Fibroblast of skin of back (primary cell): ENCODE measurements at regions not wholly inside any gene's neighbourhood (a gene's known extent, or its start where the extent isn't known, plus 50 kb on each side); places are given as distances from the start of the nearest gene placed in this dataset.
"Not testable (repeated sequence)": the region's sequence is repeated elsewhere in the genome, so short reads cannot be mapped to it uniquely, and the experiment has no call there.

Source experiments
- DNase-seq: peaks from one replicate; pipeline ENCODE4 v3.0.0-alpha.2; 2013

DNA sequence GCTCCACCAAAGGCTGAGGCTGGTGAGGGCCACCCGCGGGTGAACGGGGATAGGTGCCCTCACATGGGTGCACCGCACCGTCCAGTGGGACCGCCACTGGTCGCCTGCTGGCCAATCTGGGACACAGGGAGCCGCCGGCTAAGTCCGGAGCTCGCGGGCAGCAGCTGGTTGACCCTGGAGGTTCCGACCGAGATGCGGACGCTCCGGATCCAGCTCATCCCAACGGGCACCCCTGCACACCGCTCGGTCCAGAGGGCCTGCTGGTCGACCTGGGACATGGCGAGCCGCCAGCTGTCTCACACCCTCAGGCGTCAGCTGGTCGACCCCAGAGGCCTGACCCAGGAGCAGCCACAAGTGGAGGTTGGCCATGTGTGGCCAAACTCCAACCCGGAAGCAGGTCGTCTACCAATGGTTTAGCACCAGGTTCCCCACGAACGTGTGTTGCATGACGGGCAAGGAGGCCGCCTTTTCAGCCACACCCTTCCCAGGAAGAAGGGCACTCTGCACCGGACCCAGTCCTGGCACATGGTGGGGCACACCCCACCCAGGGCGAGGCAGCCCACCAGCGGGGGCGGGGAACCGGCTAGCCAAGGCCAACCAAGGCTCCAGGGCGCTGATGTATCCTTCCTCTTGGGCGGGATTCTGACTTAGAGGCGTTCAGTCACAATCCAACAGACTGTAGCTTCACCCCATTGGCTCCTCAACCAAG lies 746.0 kb upstream of the DEFB115 start:
- DNase-seq, result no peak

- peak; percentile 4 for DNase-seq
These were observed 744.3 kb upstream of the DEFB115 start for GRCh38 chr20:30513050-30513628.

- not testable (repeated sequence) for DNase-seq
These were observed 741.5 kb upstream of the DEFB115 start for GRCh38 chr20:30515915-30516314.

- DNase-seq, result not testable (repeated sequence)
These were observed 738.6 kb upstream of the DEFB115 start for GRCh38 chr20:30518906-30519305.

- not testable (repeated sequence) for DNase-seq
These were observed 735.6 kb upstream of the DEFB115 start for GRCh38 chr20:30521686-30522415.

DNA sequence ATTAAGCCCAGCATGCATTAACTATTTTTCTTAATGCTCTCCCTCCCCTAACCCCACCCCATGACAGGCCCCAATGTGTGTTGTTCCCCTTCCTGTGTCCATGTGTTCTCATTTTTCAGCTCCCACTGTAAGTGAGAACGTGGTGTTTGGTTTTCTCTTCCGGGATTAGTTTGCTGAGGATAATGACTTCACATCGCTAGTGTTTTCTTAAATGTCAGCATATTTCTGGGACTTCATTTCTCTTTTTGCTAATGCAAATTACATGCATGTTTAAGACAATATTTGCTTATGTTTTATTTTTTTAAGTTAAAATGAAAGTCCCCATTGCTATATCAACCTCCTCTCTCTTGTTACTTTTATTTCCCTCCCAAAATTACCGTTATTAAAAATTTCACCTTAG lies 733.3 kb upstream of the DEFB115 start:
- DNase-seq, result not testable (repeated sequence)

DNA sequence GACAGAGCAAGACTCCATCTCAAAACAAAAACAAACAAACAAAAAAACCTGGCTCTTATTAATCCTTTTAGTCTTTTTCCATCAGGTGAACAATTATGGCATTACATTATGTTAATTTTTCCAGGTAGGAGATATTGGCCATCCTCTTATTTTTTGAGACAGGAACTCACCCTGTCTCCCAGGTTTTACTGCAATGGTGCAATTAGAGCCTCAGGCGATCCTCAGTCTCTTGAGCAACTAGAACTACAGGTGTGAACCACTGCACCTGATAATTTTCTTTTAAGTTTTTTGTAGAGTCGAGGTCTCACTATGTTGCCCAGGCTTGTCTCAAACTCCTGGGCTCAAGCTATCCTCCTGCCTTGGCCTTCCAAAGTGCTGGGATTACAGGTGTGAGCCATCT lies 732.7 kb upstream of the DEFB115 start:
- not testable (repeated sequence) for DNase-seq

DNA sequence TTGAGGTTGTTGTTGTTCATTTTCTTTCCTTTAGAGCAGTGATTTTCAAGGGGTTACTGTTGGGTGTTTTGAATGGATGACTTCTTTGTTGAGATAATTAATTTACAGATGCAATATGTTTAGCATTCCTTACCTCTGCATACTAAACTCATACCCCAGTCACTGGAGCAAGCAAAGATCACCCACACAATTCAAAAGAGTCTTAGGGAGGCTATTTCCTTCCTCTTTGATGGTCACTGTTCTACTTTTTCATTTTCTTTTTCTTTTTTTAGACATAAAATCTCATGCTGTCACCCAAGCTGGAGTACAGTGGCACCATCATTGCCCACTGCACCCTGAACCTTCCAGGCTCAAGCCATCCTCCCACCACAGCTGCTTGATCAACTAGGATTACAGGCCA lies 723.8 kb upstream of the DEFB115 start:
- not testable (repeated sequence) for DNase-seq

- DNase-seq, result not testable (repeated sequence)
These were observed 720.0 kb upstream of the DEFB115 start for GRCh38 chr20:30537459-30537858.

- not testable (repeated sequence) for DNase-seq
These were observed 717.0 kb upstream of the DEFB115 start for GRCh38 chr20:30540330-30541069.

DNA sequence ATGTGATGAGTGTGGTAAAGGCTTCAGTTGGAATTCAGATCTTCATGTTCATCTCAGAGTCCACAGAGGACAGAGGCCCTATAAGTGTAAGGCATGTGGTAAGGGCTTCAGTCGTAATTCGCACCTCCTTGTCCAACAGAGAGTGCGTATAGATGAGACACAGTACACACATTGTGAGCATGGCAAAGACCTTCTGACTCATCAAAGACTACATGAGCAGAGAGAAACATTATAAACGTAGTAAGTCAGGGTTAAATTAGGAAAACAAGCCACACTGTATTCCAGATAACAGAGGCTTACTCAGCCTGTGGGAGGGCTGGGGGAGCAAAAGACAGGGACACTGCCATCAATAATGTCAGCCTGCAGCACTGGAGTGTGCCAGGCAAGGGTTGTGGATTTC lies 706.2 kb upstream of the DEFB115 start:
- not testable (repeated sequence) for DNase-seq

GRCh38 chr20:30556797-30557196 lies 700.7 kb upstream of the DEFB115 start:
- not testable (repeated sequence) for DNase-seq

- DNase-seq, result not testable (repeated sequence)
These were observed 692.4 kb upstream of the DEFB115 start for GRCh38 chr20:30565086-30565485.

GRCh38 chr20:30569867-30570266 lies 687.6 kb upstream of the DEFB115 start:
- not testable (repeated sequence) for DNase-seq

DNA sequence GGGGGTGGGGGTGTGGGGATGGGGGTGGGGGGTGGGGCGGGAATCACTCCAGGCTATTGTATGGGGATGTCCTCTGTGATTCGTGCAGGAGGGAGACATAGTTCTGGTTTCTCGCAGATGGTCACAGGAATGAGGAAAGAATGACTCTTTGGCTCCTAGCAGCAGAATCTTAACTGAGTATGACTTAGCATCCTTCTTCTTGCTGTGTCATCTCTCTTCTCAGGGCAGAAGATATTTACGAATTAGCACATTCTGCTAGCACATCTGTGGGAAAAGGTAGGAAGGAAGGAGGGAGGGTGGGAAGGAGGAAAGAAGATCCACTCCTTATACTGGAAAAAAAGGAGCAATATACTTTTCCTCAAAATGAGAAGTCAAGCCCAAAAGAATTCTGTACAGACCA lies 686.8 kb upstream of the DEFB115 start:
- not testable (repeated sequence) for DNase-seq

DNA sequence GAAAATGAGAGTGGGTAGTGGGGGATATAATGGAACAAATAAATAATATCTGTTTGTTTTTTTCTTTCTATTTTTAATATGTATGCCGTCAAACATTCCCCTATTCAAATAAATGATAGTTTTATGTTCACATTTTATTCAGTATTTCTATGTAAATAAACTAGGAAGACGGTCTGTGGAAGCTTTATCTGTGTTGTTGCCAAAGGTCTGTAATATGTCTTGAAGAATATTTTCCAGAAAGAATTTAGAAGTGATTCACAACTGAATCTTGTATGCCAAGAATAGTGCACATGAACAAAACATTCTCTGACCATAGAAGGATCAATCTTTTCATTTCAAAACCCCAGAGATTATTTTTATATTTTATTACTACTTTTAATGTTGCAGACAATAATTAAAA lies 683.1 kb upstream of the DEFB115 start:
- not testable (repeated sequence) for DNase-seq

GRCh38 chr20:30579069-30579468 lies 678.4 kb upstream of the DEFB115 start:
- not testable (repeated sequence) for DNase-seq

DNA sequence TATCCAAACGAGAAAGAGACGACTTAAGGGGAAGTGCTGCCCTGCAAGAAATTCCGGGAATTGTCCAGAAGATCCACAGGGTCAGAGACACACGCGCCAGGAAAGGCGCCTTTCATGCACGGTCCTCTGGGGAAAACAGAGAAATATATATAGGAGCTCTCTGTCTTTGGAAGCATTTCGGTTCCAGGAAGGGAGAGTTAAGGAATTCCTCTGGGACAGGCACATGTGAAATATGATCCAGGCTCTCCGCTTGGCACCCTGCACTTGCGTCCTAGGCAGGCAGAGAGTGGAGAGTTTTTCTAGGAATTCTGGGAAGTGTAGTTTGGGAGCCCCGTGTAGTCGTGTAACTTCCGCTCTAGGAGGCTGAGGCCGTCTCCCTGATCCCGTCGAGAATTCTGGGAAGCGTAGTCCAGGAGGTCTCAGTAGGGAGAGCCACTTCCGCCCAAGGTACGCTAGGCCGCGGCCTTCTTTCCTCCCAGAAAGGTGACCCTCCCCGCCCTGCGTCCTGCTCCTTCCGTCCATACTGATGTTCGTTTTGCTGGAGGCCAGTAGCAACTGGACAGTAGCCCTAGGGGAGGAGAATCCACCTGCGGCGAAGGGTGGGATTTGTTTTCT lies 677.5 kb upstream of the DEFB115 start:
- peak; percentile 76 for DNase-seq

- not testable (repeated sequence) for DNase-seq
These were observed 675.6 kb upstream of the DEFB115 start for GRCh38 chr20:30581839-30582238.

- DNase-seq, result not testable (repeated sequence)
These were observed 673.1 kb upstream of the DEFB115 start for GRCh38 chr20:30584403-30584802.

GRCh38 chr20:30585244-30585796 lies 672.1 kb upstream of the DEFB115 start:
- peak; percentile 50 for DNase-seq

GRCh38 chr20:30586178-30586577 lies 671.3 kb upstream of the DEFB115 start:
- DNase-seq, result not testable (repeated sequence)
